Aorta (tissue), 5 donors: ENCODE measurements at regions not wholly inside any gene's neighbourhood (a gene's known extent, or its start where the extent isn't known, plus 50 kb on each side); places are given as distances from the start of the nearest gene placed in this dataset.

ENCODE experiments used
- ATAC-seq: fragments of 200-7000 bp; cut with Tn5 transposase; one replicate; pipeline ENCODE4 v1.9.1; 2022; ENCODE audit warnings: moderate library complexity; ENCODE audit not compliant: low FRiP score
- DNase-seq, 2 donors: peaks; one replicate each; pipeline ENCODE4 v3.0.0-alpha.2; 2020
- H3K27ac ChIP-seq, 2 donors: one replicate each; pipeline ENCODE4 v1.5.1; 2013; ENCODE audit warnings: low read length in 2 of 2, mild to moderate bottlenecking in 2 of 2, moderate library complexity in 2 of 2, control low read depth in 1 of 2, inconsistent platforms in 1 of 2, low read depth in 1 of 2
- H3K27me3 ChIP-seq, 2 donors: one replicate each; pipeline ENCODE4 v1.6.1; 2013; ENCODE audit warnings: control low read depth in 1 of 2, low read length in 1 of 2, mild to moderate bottlenecking in 1 of 2, moderate library complexity in 1 of 2; ENCODE audit not compliant: insufficient read depth in 2 of 2, control insufficient read depth in 1 of 2
- H3K36me3 ChIP-seq, 2 donors: one replicate each; pipeline ENCODE4 v1.6.1; 2013; ENCODE audit warnings: control low read depth in 1 of 2, low read length in 1 of 2, mild to moderate bottlenecking in 1 of 2; ENCODE audit not compliant: insufficient read depth in 2 of 2, control insufficient read depth in 1 of 2
- H3K4me1 ChIP-seq, 2 donors: one replicate each; pipeline ENCODE4 v1.6.1; 2013; ENCODE audit warnings: low read length in 2 of 2, control low read depth in 1 of 2, mild to moderate bottlenecking in 1 of 2, moderate library complexity in 1 of 2; ENCODE audit not compliant: insufficient read depth in 2 of 2, control insufficient read depth in 1 of 2
- H3K4me3 ChIP-seq, 2 donors: one replicate each; pipeline ENCODE4 v1.5.1; 2013; ENCODE audit warnings: low read length in 2 of 2, control low read depth in 1 of 2, mild to moderate bottlenecking in 1 of 2
- H3K9me3 ChIP-seq: one replicate; pipeline ENCODE4 v1.6.1; 2013; ENCODE audit warnings: mild to moderate bottlenecking, low read length; ENCODE audit not compliant: control insufficient read depth
- WGBS, 2 donors: extraction: QIAGEN DNeasy Blood & Tissue Kit; methylation state at CpG; one replicate each; pipeline ENCODE4 v1.1.7; 2013; 5-methylcytosine and 5-hydroxymethylcytosine counted together
- intact Hi-C, 2 donors: fragments of 100-400 bp; cut with DNase I; formaldehyde crosslinking; loops; one replicate each; pipeline versions ENCODE4 v1.14.2 to v1.15.0; 2022
- donor health status: healthy with polysubstance abuse.
- donor health status: Bipolar disorder and iron deficiency.
- donor health status: DM: no; HTN: no; CAD: no.
- donor health status: DM: no; HTN: no; CAD: no.
- donor health status: DM: yes; HTN: yes; CAD: no.

DNA sequence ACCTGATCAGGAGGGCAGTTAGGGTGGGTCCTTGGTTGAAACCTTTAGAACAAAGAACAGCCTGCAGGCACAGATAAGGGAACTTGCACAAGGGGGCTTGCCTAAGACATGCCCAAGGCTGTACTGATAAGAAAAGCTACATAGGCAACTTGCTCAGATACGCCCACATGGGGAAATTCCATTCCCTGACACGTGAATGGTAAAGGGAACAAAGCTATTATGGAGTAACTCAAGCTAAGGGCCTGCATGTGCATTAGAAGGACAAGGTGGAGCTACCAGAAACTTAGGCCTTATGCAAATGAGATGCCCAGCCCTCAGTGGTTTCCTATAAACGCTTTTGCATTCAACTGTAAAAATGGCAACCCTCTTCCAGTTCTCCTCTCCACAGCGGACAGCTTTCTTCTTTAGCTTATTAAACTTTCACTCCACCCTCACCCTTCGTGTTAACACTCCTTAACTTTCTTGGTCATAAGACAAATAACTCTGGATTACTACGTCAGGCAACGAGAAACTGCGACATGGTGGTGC, 1192.1 kb upstream of the CELF2 start:
- H3K27ac ChIP-seq, result no peak overlapping the region
- H3K4me3 ChIP-seq, result no peak overlapping the region
- H3K27me3 ChIP-seq, result no peaks in the 10 kb centered on the region
- H3K9me3 ChIP-seq, result no peaks in the 10 kb centered on the region
- H3K4me1 ChIP-seq, result no peaks in the 10 kb centered on the region
- intact Hi-C loops, result no loop called here
- no peak for ATAC-seq
- WGBS, 2 donors, result 91 to 92% methylated on average over 8 of the region's 8 CpGs
- DNase-seq, result no peak
- no peaks in the 10 kb centered on the region for H3K36me3 ChIP-seq

DNA sequence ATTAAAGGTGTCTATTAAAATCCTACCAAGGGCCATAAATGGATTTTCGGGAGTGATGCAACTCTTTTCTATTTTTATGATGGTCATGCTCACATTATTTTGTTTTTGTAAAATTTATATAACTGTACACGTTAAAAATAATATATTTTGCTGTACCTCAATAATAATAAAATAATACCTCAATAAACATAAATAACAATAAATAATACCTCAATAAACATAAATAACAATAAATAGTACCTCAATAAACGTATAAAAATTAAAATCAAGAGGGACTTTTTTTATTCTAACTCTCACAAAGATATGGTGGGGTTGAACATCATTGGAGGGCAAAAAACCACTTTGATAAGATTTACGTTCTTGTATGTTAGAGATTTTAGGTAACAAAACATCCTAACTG, 1189.6 kb upstream of the CELF2 start:
- 88 to 90% methylated on average over 4 of the region's 4 CpGs for WGBS, 2 donors
- ATAC-seq (no peak), DNase-seq (no peak)
- Histone ChIP-seq H3K9me3 (no peaks in the 10 kb centered on the region), H3K4me1 (no peaks in the 10 kb centered on the region), H3K27me3 (no peaks in the 10 kb centered on the region), H3K4me3 (no peak overlapping the region), H3K27ac (no peak overlapping the region), H3K36me3 (no peaks in the 10 kb centered on the region)
- intact Hi-C loops, result no loop called here

DNA sequence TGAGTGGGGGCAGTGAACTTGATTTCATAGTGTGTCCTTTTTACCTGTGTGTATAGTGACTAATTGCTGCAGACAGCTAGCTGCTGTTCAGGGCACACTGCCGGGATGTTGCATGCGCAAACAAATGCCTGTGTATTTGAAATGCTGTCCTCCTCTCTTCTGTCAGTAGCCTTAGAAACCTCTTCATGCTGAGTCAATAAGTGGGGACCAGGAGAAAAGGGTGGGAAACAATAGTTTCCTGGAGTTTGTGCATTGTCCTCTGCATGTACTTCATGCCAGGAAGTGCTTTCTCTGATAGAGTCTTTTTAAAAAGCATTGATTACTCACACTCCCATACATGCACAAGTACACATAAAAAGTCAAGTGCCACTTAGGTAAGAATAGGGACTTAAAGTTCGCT, 1183.7 kb upstream of the CELF2 start:
- ATAC-seq (no peak), DNase-seq (no peak)
- H3K36me3 ChIP-seq, result no peaks in the 10 kb centered on the region
- no peaks in the 10 kb centered on the region for H3K4me1 ChIP-seq
- no peaks in the 10 kb centered on the region for H3K9me3 ChIP-seq
- H3K27me3 ChIP-seq, result no peaks in the 10 kb centered on the region
- no peak overlapping the region for H3K4me3 ChIP-seq
- intact Hi-C loops, result no loop called here
- WGBS, 2 donors, result 62 to 68% methylated on average over 3 of the region's 3 CpGs
- H3K27ac ChIP-seq, result no peak overlapping the region

DNA sequence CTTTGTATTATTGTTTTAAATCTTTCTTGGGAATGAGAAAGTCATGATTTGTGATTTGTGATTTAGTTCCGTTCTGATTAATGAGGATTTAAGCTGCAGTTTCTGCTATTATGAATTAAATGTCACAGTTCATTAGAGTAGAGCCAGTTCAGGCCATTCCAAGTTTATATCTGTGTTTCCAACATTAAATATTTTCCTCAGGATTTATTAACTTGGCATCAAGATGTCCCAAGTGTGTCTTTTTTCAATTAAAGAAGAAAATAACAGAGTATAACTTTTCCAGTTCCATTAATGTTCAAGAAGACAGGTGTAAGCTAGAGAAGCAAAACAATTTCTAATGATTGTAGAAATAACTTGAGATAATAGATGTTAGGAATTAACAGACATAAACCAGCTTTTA, 1183.2 kb upstream of the CELF2 start:
- no peak for ATAC-seq

DNA sequence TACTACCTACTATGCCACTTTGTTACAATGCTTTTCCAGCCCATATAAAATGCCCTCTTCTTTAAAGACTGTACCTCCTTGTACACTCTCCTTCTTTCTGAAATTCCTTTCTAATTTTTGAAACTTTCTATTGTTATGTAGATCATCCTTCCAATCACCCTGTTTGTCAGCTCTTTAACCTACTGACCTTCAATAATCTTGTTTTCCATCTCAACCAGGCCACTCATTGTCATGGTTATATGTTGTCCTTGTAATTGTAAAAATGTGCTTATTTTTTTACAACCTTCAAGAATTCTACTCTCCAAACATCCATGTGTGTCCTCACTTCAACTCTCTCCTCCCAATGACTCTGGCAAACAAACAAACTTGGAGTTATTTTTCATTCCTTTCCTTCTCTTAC, 1172.6 kb upstream of the CELF2 start:
- peaks cover 3% of the 10 kb centered on the region for H3K9me3 ChIP-seq
- H3K27me3 ChIP-seq, result no peaks in the 10 kb centered on the region
- no peak overlapping the region for H3K27ac ChIP-seq
- intact Hi-C loops, result no loop called here
- no peak for ATAC-seq
- no peaks in the 10 kb centered on the region for H3K4me1 ChIP-seq
- no peak overlapping the region for H3K4me3 ChIP-seq
- no peaks in the 10 kb centered on the region for H3K36me3 ChIP-seq
- DNase-seq, result no peak

More for the DNA sequence above, 1183.2 kb upstream of the CELF2 start:
- Histone ChIP-seq H3K36me3 (no peaks in the 10 kb centered on the region), H3K9me3 (no peaks in the 10 kb centered on the region), H3K27me3 (no peaks in the 10 kb centered on the region), H3K4me3 (no peak overlapping the region), H3K27ac (no peak overlapping the region), H3K4me1 (no peaks in the 10 kb centered on the region)
- 15 to 29% methylated on average over 1 of the region's 1 CpG for WGBS, 2 donors
- DNase-seq, result no peak
- intact Hi-C loops, result no loop called here

DNA sequence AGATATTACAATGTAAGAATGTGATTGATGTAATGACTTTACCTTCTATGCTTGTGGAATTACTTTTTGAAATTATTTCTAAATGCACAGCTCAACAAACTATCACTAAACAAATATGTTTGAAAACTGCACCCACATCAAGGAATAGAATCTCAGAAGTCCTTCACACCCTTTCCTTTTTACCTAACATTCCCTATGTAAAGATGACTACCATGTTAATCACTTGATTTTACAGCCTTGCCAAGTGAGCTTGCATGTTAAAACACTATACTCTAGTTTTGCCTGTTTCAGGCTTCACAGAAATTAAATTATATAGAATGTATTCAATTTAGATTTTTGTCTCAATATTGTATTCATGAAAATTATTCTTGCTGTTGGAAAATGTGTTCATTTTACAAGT, 1169.4 kb upstream of the CELF2 start:
- no peak for ATAC-seq
- H3K27me3 ChIP-seq, result no peaks in the 10 kb centered on the region
- no peak overlapping the region for H3K4me3 ChIP-seq

DNA sequence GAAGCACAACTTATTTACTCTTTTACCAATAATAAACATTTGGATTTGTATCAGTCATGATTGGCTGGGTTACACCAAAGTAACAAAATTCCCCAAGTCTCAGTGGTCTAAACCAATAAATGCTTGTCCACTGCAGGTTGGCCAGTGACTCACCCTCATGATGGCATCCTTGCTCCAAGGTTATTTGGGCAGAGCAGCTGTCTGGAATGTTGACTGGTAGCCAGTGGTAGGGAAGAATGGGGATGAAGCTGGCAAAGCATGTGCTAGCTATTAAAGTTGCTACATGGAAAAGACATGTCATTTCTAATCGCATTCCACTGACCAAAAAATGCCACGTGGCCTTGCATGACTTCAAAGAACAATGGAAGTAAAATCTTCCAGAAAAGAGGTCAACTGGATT, 1168.7 kb upstream of the CELF2 start:
- Histone ChIP-seq H3K27ac (no peak overlapping the region), H3K9me3 (peaks cover 1% of the 10 kb centered on the region), H3K27me3 (no peaks in the 10 kb centered on the region), H3K4me1 (no peaks in the 10 kb centered on the region), H3K4me3 (no peak overlapping the region), H3K36me3 (no peaks in the 10 kb centered on the region)
- DNase-seq, result no peak
- 77 to 84% methylated on average over 2 of the region's 2 CpGs for WGBS, 2 donors
- intact Hi-C loops, result no loop called here
- no peak for ATAC-seq

More for the DNA sequence above, 1169.4 kb upstream of the CELF2 start:
- no peaks in the 10 kb centered on the region for H3K4me1 ChIP-seq
- peaks cover 1% of the 10 kb centered on the region for H3K9me3 ChIP-seq
- no peak for DNase-seq
- no peaks in the 10 kb centered on the region for H3K36me3 ChIP-seq
- H3K27ac ChIP-seq, result no peak overlapping the region
- intact Hi-C loops, result no loop called here

DNA sequence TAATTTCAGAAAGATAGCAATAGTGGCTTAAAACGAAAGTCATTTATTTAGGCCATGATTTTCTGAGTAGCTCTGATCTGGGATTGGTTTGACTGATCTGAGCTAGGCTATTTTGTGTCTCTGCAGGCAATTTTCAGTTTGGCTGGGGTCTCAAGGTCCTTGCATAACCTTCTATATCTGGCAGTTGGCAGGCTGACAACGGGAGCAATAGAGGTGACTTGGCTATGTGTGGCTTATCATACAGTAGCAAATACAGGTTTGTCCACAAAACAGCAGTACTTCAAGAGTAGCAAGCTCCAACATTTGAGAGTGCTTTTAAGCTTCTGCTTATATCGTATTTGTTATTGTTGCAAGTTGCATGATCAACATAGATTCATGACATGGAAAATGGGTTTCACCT, 1167.3 kb upstream of the CELF2 start:
- 62 to 71% methylated on average over 3 of the region's 3 CpGs for WGBS, 2 donors
- intact Hi-C loops, result no loop called here
- DNase-seq (no peak), ATAC-seq (no peak)
- H3K27me3 ChIP-seq, result no peaks in the 10 kb centered on the region
- no peak overlapping the region for H3K27ac ChIP-seq
- no peaks in the 10 kb centered on the region for H3K36me3 ChIP-seq
- H3K4me1 ChIP-seq, result no peaks in the 10 kb centered on the region
- no peak overlapping the region for H3K4me3 ChIP-seq
- H3K9me3 ChIP-seq, result no peaks in the 10 kb centered on the region

DNA sequence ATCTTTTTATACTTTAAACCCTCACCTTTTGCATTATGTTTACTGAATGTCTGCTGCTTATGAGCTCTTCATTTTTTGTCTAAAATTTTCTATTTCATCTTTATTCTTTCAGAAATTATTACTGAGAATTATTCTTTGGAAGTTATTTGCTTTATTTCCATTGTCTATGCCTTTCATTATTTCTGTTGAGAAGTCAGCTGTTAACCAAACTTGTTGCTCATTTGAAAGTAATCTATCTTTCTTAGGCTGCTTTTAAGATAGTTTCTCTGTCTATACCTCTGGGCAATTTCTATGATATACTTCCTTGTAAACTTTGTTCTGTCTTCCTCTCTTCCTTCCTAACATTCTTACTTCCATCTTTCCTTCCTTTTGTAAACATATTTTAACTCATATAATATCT, 1165.9 kb upstream of the CELF2 start:
- Histone ChIP-seq H3K4me3 (no peak overlapping the region), H3K36me3 (no peaks in the 10 kb centered on the region), H3K27ac (no peak overlapping the region), H3K27me3 (no peaks in the 10 kb centered on the region), H3K4me1 (no peaks in the 10 kb centered on the region), H3K9me3 (no peaks in the 10 kb centered on the region)
- ATAC-seq (no peak), DNase-seq (no peak)
- intact Hi-C loops, result no loop called here
